K562 (cell line): ENCODE measurements at regions not wholly inside any gene's neighbourhood (a gene's known extent, or its start where the extent isn't known, plus 50 kb on each side); places are given as distances from the start of the nearest gene placed in this dataset.

Experiments
- BMI1 ChIP-seq: fragments of 150-350 bp; IDR thresholded peaks from 2 replicates; pipeline ENCODE4 v1.6.1; 2014; ENCODE audit warnings: low read length
- CHD2 ChIP-seq: IDR thresholded peaks from 2 replicates; pipeline ENCODE4 v1.6.1; 2011; ENCODE audit warnings: low read depth, low read length
- CTCF ChIP-seq, 3 experiments: IDR thresholded peaks in 2 of 3; conservative IDR thresholded peaks in 1 of 3; 2 replicates each; pipeline ENCODE4 v1.5.1; 2011 to 2012; ENCODE audit warnings: low read length in 3 of 3, mild to moderate bottlenecking in 3 of 3, control low read depth in 2 of 3, improper control_type of control experiment in 1 of 3, inconsistent platforms in 1 of 3, low read depth in 1 of 3, mixed read lengths in 1 of 3, moderate library complexity in 1 of 3; ENCODE audit not compliant: insufficient read depth in 2 of 3
- EHMT2 ChIP-seq: fragments of 450-650 bp; IDR thresholded peaks from 2 replicates; pipeline ENCODE4 v1.6.1; 2018; ENCODE audit warnings: antibody characterized with exemption
- ETS1 ChIP-seq: conservative IDR thresholded peaks from 2 replicates; pipeline ENCODE4 v1.6.1; 2011; ENCODE audit warnings: low read depth, mild to moderate bottlenecking, low read length; ENCODE audit not compliant: control insufficient read depth
- KLF1 ChIP-seq: fragments of 450-650 bp; IDR thresholded peaks from 2 replicates; pipeline ENCODE4 v1.6.1; 2016; ENCODE audit warnings: missing genetic modification characterization, missing compliant biosample characterization
- SMC3 ChIP-seq: conservative IDR thresholded peaks from 2 replicates; pipeline ENCODE4 v1.6.1; 2011; ENCODE audit warnings: low read depth, low read length, improper control_type of control experiment; ENCODE audit not compliant: insufficient read depth
- SRSF1 ChIP-seq: fragments of 200-400 bp; formaldehyde crosslinking; IDR thresholded peaks from 2 replicates; pipeline ENCODE4 v1.6.1; 2017; ENCODE audit warnings: mild to moderate bottlenecking, low read depth, low read length, moderate library complexity

- TF ChIP-seq CTCF (IDR thresholded peaks at IDR 0.05 in 2 of 3, conservative IDR thresholded peaks at IDR 0.05 in 1 of 3; ENCODE audit: insufficient read depth in 2 of 3, low read depth in 1 of 3, low read length in 3 of 3) (no peak), EHMT2 (no peak), ETS1 (no peak), SMC3 (no peak), BMI1 (no peak), SRSF1 (no peak), CHD2 (no peak), KLF1 (tag) (no peak)
These were observed 68.1 kb upstream of the TAS2R1 start for GRCh38 chr5:9698125-9698826.
